ENCODE measurements at regions not wholly inside any gene's neighbourhood (a gene's known extent, or its start where the extent isn't known, plus 50 kb on each side); places are given as distances from the start of the nearest gene placed in this dataset.

DNA sequence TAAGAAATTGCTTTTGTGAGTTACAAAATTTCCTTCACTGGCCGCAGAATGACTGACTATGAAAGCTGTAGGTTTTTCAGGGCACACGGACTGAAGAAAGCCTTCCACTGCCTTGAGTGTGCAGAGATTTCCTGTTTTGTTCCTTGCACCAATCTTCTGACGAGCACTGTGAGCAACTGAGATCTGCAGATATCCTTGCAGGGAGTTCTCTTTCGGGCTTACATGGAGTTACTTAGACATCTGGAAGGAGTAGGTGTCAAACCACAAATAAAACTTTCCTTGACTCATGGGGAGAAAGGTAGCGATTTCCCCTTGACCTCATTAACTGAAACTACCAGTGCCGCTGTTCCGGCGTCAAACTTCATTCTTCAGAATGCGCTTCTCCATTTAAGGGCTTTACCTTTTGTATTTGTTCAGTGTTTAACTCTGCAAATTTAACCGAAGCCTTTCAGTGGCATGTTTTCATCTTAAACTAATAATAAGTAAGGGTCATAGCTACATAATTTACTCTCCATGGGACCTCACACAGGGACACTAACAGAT is 1175.3 kb downstream of the GATA3 start:
- TF ChIP-seq, protein P1, sequence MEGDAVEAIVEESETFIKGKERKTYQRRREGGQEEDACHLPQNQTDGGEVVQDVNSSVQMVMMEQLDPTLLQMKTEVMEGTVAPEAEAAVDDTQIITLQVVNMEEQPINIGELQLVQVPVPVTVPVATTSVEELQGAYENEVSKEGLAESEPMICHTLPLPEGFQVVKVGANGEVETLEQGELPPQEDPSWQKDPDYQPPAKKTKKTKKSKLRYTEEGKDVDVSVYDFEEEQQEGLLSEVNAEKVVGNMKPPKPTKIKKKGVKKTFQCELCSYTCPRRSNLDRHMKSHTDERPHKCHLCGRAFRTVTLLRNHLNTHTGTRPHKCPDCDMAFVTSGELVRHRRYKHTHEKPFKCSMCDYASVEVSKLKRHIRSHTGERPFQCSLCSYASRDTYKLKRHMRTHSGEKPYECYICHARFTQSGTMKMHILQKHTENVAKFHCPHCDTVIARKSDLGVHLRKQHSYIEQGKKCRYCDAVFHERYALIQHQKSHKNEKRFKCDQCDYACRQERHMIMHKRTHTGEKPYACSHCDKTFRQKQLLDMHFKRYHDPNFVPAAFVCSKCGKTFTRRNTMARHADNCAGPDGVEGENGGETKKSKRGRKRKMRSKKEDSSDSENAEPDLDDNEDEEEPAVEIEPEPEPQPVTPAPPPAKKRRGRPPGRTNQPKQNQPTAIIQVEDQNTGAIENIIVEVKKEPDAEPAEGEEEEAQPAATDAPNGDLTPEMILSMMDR (IDR thresholded peaks at IDR 0.05; ENCODE audit: low read depth, low read length, poor library complexity, severe bottlenecking): no peak
- TF ChIP-seq EZH2phosphoT487 (IDR thresholded peaks at IDR 0.05; ENCODE audit: borderline replicate concordance, low read length): no peak

Data from DOHH2 (cell line).